SK-N-SH (cell line): ENCODE measurements at regions not wholly inside any gene's neighbourhood (a gene's known extent, or its start where the extent isn't known, plus 50 kb on each side); places are given as distances from the start of the nearest gene placed in this dataset.

Source experiments
- EP300 ChIP-seq, 2 experiments: IDR thresholded peaks; 2 replicates each; pipeline versions ENCODE4 v1.4.0 to v1.6.1; 2012; ENCODE audit warnings: borderline replicate concordance in 1 of 2, low read depth in 1 of 2, low read length in 1 of 2
- EZH2phosphoT487 ChIP-seq: fragments of 200-600 bp; sonication (generic); IDR thresholded peaks from 2 replicates; pipeline ENCODE4 v1.6.1; 2017; ENCODE audit warnings: low read depth, mixed run types, mild to moderate bottlenecking, antibody characterized with exemption, moderate library complexity, borderline replicate concordance
- FOSL2 ChIP-seq: IDR thresholded peaks from 2 replicates; pipeline ENCODE4 v1.4.0; 2012; ENCODE audit warnings: low read depth, mild to moderate bottlenecking, moderate library complexity, borderline replicate concordance
- IRF3 ChIP-seq: fragments of 150-350 bp; IDR thresholded peaks from 2 replicates; pipeline ENCODE4 v1.6.1; 2016; ENCODE audit warnings: mild to moderate bottlenecking, low read depth, low read length
- MAX ChIP-seq: IDR thresholded peaks from 2 replicates; pipeline ENCODE4 v1.4.0; 2012; ENCODE audit warnings: low read depth
- RCOR1 ChIP-seq: fragments of 150-350 bp; IDR thresholded peaks from 2 replicates; pipeline ENCODE4 v1.6.1; 2017; ENCODE audit warnings: antibody characterized with exemption, low read length
- REST ChIP-seq: IDR thresholded peaks from 2 replicates; pipeline ENCODE4 v1.6.1; 2012; ENCODE audit warnings: mild to moderate bottlenecking, low read depth, low read length, moderate library complexity
- TAF1 ChIP-seq: IDR thresholded peaks from 2 replicates; pipeline ENCODE4 v1.6.1; 2012; ENCODE audit warnings: low read depth, mild to moderate bottlenecking, low read length, moderate library complexity, borderline replicate concordance
- TEAD4 ChIP-seq: IDR thresholded peaks from 2 replicates; pipeline ENCODE4 v1.4.0; 2012; ENCODE audit warnings: mild to moderate bottlenecking, borderline replicate concordance; ENCODE audit not compliant: insufficient read depth
- TF ChIP-seq, protein P1 (sequence below): fragments of 200-600 bp; sonication (generic); IDR thresholded peaks from 2 replicates; pipeline ENCODE4 v1.6.1; 2017; ENCODE audit warnings: antibody characterized with exemption, mild to moderate bottlenecking, moderate library complexity
- TF ChIP-seq, protein P2 (sequence below): IDR thresholded peaks from 2 replicates; pipeline ENCODE4 v1.4.0; 2012; ENCODE audit warnings: low read depth, borderline replicate concordance

DNA sequence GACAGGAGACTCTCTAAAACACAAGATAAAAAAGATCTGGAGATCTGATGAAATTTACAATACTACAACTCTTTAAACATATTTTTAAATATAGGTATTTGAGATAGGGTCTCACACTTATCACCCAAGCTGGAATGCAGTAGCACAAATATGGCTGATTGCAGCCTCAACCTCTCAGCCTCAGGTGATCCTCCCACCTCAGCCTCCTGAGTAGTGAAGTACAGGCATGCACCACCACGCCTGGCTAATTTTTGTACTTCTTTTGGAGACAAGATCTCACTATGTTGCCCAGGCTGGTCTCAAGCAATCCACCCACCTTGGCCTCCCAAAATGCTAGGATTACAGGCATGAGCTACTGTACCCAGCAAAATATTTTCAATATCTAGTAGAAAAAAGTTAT, 170.0 kb upstream of the NR5A2 start:
- TF ChIP-seq, protein P1, sequence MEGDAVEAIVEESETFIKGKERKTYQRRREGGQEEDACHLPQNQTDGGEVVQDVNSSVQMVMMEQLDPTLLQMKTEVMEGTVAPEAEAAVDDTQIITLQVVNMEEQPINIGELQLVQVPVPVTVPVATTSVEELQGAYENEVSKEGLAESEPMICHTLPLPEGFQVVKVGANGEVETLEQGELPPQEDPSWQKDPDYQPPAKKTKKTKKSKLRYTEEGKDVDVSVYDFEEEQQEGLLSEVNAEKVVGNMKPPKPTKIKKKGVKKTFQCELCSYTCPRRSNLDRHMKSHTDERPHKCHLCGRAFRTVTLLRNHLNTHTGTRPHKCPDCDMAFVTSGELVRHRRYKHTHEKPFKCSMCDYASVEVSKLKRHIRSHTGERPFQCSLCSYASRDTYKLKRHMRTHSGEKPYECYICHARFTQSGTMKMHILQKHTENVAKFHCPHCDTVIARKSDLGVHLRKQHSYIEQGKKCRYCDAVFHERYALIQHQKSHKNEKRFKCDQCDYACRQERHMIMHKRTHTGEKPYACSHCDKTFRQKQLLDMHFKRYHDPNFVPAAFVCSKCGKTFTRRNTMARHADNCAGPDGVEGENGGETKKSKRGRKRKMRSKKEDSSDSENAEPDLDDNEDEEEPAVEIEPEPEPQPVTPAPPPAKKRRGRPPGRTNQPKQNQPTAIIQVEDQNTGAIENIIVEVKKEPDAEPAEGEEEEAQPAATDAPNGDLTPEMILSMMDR, result no peak
- TF ChIP-seq MAX (no peak), FOSL2 (no peak), REST (no peak), EZH2phosphoT487 (no peak), TAF1 (no peak), IRF3 (no peak), RCOR1 (no peak), EP300 (IDR thresholded peaks at IDR 0.05; ENCODE audit: borderline replicate concordance in 1 of 2, low read depth in 1 of 2, low read length in 1 of 2) (no peak), TEAD4 (no peak)
- TF ChIP-seq, protein P2, sequence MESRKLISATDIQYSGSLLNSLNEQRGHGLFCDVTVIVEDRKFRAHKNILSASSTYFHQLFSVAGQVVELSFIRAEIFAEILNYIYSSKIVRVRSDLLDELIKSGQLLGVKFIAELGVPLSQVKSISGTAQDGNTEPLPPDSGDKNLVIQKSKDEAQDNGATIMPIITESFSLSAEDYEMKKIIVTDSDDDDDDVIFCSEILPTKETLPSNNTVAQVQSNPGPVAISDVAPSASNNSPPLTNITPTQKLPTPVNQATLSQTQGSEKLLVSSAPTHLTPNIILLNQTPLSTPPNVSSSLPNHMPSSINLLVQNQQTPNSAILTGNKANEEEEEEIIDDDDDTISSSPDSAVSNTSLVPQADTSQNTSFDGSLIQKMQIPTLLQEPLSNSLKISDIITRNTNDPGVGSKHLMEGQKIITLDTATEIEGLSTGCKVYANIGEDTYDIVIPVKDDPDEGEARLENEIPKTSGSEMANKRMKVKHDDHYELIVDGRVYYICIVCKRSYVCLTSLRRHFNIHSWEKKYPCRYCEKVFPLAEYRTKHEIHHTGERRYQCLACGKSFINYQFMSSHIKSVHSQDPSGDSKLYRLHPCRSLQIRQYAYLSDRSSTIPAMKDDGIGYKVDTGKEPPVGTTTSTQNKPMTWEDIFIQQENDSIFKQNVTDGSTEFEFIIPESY, result no peak
